HL-60 (cell line): ENCODE measurements at regions not wholly inside any gene's neighbourhood (a gene's known extent, or its start where the extent isn't known, plus 50 kb on each side); places are given as distances from the start of the nearest gene placed in this dataset.

Source experiments
- DNase-seq, 2 experiments: peaks; one replicate each; pipeline ENCODE4 v3.0.0-alpha.2; 2010 to 2020; ENCODE audit warnings: low read depth in 1 of 2, low spot score in 1 of 2
- H3K27ac ChIP-seq: fragments of 250-450 bp; sonication (Bioruptor Pico); replicated peaks from 2 replicates; pipeline ENCODE4 v1.5.1; 2020; ENCODE audit warnings: mild to moderate bottlenecking, moderate library complexity
- H3K27me3 ChIP-seq: fragments of 250-450 bp; sonication (Bioruptor Pico); 2 replicates; pipeline ENCODE4 v1.5.1; 2021; ENCODE audit warnings: mild to moderate bottlenecking, moderate library complexity; ENCODE audit not compliant: insufficient read depth, poor library complexity, severe bottlenecking
- H3K4me3 ChIP-seq: replicated peaks from 2 replicates; pipeline ENCODE4 v1.5.1; 2011; ENCODE audit warnings: mild to moderate bottlenecking, control low read depth, low read length; ENCODE audit not compliant: insufficient read depth
- CTCF ChIP-seq: IDR thresholded peaks from one replicate; pipeline ENCODE4 v1.5.1; 2011; ENCODE audit warnings: low read length, control low read depth, inconsistent platforms; ENCODE audit not compliant: insufficient read depth
- GABPA ChIP-seq: IDR thresholded peaks from 2 replicates; pipeline ENCODE4 v1.6.1; 2012; ENCODE audit warnings: low read depth
- POLR2AphosphoS5 ChIP-seq: IDR thresholded peaks from 2 replicates; pipeline ENCODE4 v1.6.1; 2012; ENCODE audit warnings: low read depth
- REST ChIP-seq: IDR thresholded peaks from 2 replicates; pipeline ENCODE4 v1.6.1; 2012; ENCODE audit warnings: low read depth; ENCODE audit not compliant: insufficient replicate concordance
- SPI1 ChIP-seq: IDR thresholded peaks from 2 replicates; pipeline ENCODE4 v1.6.1; 2012; ENCODE audit warnings: low read depth, mild to moderate bottlenecking, borderline replicate concordance

- Histone ChIP-seq H3K27me3 (no peaks in the 10 kb centered on the region), H3K27ac (no peak overlapping the region), H3K4me3 (no peak overlapping the region)
- DNase-seq: no peak
- TF ChIP-seq POLR2AphosphoS5 (no peak), GABPA (no peak), REST (no peak), SPI1 (no peak), CTCF (no peak)
Measured at GRCh38 chr16:17847234-17847795, 376.6 kb upstream of the XYLT1 start.

- Histone ChIP-seq H3K27me3 (no peaks in the 10 kb centered on the region), H3K27ac (no peak overlapping the region), H3K4me3 (no peak overlapping the region)
- no peak for TF ChIP-seq GABPA
- DNase-seq: no peak
Measured at GRCh38 chr16:17846030-17846429, 375.3 kb upstream of the XYLT1 start.

- Histone ChIP-seq H3K4me3 (no peak overlapping the region), H3K27me3 (no peaks in the 10 kb centered on the region), H3K27ac (no peak overlapping the region)
- DNase-seq: no peak
- TF ChIP-seq CTCF (no peak), POLR2AphosphoS5 (no peak), GABPA (no peak), SPI1 (no peak), REST (no peak)
Measured at GRCh38 chr16:17845031-17845430, 374.3 kb upstream of the XYLT1 start.

- H3K4me3 ChIP-seq: no peak overlapping the region
- no peak for DNase-seq
- TF ChIP-seq CTCF (no peak), POLR2AphosphoS5 (no peak), SPI1 (no peak), REST (no peak), GABPA (no peak)
- no peak overlapping the region for H3K27ac ChIP-seq
- H3K27me3 ChIP-seq: no peaks in the 10 kb centered on the region
Measured at GRCh38 chr16:17843905-17844304, 373.1 kb upstream of the XYLT1 start.
